ENCODE measurements at regions not wholly inside any gene's neighbourhood (a gene's known extent, or its start where the extent isn't known, plus 50 kb on each side); places are given as distances from the start of the nearest gene placed in this dataset.

DNA sequence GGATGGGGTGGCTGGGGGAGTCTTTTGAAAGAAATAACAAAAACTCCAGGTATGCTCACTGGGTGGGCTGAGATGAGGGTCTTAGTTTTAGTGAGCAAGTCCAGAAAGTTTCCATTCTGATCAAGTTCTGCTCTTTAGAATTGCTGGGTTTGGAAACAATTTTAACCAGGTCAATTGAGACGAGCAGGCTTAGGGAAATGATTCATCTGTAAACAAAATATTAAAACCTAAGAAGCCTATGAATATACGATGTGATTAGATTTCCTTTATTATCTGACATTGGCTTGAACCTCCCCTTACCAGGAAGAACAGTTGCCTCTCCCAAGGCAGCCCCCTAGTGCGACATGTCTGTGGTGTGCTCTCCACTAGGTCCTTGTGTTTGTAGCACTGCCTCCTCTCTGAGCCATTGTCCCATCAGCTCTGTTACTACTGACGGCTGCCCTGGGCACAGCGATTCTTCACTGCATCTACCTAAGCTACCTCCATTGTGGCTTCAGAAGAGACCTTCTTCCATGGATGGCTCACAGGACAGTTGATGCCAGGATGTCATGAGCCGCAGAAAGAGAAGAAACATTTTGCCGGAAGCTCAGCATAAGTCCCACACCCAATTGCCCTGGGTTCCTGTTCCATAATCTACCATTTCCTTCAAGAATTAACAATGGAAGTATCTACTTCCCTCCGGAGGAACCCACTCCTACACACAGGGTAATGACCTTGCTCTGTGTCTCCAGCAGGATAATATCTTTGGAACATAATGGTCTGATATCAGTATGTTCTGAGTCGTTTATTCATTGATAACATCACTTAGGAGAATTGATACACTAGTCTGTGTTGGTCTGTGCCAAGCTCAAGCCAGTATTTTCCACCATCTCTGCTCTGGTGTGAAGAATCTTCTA lies 95.1 kb upstream of the ITGB1 start:
- TF ChIP-seq E2F6 (IDR thresholded peaks at IDR 0.05) = no peak
- DNase-seq (ENCODE audit: low read depth in 1 of 2, low spot score in 2 of 2) = no peak
- Histone ChIP-seq H3K18ac (ENCODE audit: extremely low read depth, low read length) (no peak overlapping the region), H4K91ac (replicated peaks; ENCODE audit: insufficient read length, low read length) (no peak overlapping the region), H3K4me1 (replicated peaks in 1 of 4; ENCODE audit: control insufficient read depth in 3 of 4, insufficient read depth in 4 of 4, low read length in 3 of 4) (peaks cover 0 to 3% (median 0%) of the 10 kb centered on the region in 4 experiments; a peak in 2 of 7 replicates), H4K8ac (ENCODE audit: extremely low read depth, insufficient read depth, low read length) (no peak overlapping the region), H4K20me1 (replicated peaks in 1 of 2; ENCODE audit: control insufficient read depth in 1 of 2, insufficient read depth in 2 of 2, low read length in 2 of 2) (no peaks in the 10 kb centered on the region), H3K4me3 (ENCODE audit: extremely low read depth in 1 of 4, insufficient read depth in 2 of 4, low read depth in 3 of 4, low read length in 4 of 4) (no peak overlapping the region), H3K79me2 (ENCODE audit: control insufficient read depth in 1 of 2, insufficient read depth in 2 of 2, low read length in 2 of 2) (no peaks in the 10 kb centered on the region), H2BK15ac (ENCODE audit: low read length) (no peak overlapping the region), H3K27ac (ENCODE audit: low read depth, low read length) (no peak overlapping the region), H2AK5ac (ENCODE audit: low read depth, low read length) (no peak overlapping the region), H3K4me2 (ENCODE audit: insufficient read depth in 1 of 2, low read depth in 2 of 2, low read length in 2 of 2) (no peak overlapping the region), H3K56ac (replicated peaks; ENCODE audit: insufficient read length, low read depth, low read length) (no peak overlapping the region), H2AFZ (ENCODE audit: low read length) (no peak overlapping the region), H2BK120ac (replicated peaks; ENCODE audit: low read depth, low read length) (no peak overlapping the region), H4K5ac (ENCODE audit: insufficient read length, low read depth, low read length) (no peak overlapping the region), H3K36me3 (ENCODE audit: control insufficient read depth in 2 of 4, insufficient read depth in 4 of 4, low read length in 3 of 4) (no peaks in the 10 kb centered on the region), H3K9me3 (ENCODE audit: insufficient read depth in 2 of 2, low read depth in 1 of 2, low read length in 1 of 2) (no peaks in the 10 kb centered on the region; a peak in 1 of 4 replicates), H2BK5ac (ENCODE audit: low read depth, low read length) (no peak overlapping the region), H3K79me1 (ENCODE audit: low read depth, low read length) (no peaks in the 10 kb centered on the region), H3K9ac (replicated peaks in 1 of 4; ENCODE audit: extremely low read depth in 1 of 4, low read depth in 3 of 4, low read length in 3 of 4) (no peak overlapping the region), H2BK20ac (ENCODE audit: low read length) (no peak overlapping the region), H3K27me3 (replicated peaks in 1 of 4; ENCODE audit: control insufficient read depth in 3 of 4, extremely low read depth in 1 of 4, insufficient read depth in 3 of 4, low read length in 3 of 4) (no peaks in the 10 kb centered on the region), H3K23me2 (ENCODE audit: low read depth, low read length) (peaks cover 2% of the 10 kb centered on the region; the same call in 1 of the 2 replicates), H3K4ac (replicated peaks; ENCODE audit: insufficient read length, low read depth, low read length) (no peak overlapping the region), H3K23ac (ENCODE audit: insufficient read length) (no peak overlapping the region), H3K14ac (ENCODE audit: insufficient read length) (no peak overlapping the region), H2BK12ac (ENCODE audit: low read depth, low read length) (peak overlapping the region; percentile 77; the same call in 1 of the 2 replicates)
- ChIA-PET POLR2A (ENCODE audit: partially characterized antibody) (interaction anchor here (0.7 kb wide), 1 partner anchor 44 kb away, joined by 3 read pairs; no protein-coding TSS in a partner anchor), CTCF (ENCODE audit: partially characterized antibody) (interaction anchor here (0.9 to 1.8 kb wide), 5 partner anchors 13 to 380 kb away, joined by 3 to 5 read pairs (median 5); no protein-coding TSS in a partner anchor)
- FAIRE-seq = no peak
- WGBS, 2 experiments (ENCODE audit: extremely low coverage in 1 of 2, insufficient coverage in 1 of 2, insufficient read length in 1 of 2, insufficient replicate concordance in 2 of 2, low coverage in 1 of 2, low lambda C conversion rate in 2 of 2, missing lambda C conversion rate in 1 of 2) = 89% methylated on average over 9 of the region's 9 CpGs; no CpG with 5 or more reads in 1 of the 2 experiments

All from H1 (cell line).